ENCODE measurements at regions not wholly inside any gene's neighbourhood (a gene's known extent, or its start where the extent isn't known, plus 50 kb on each side); places are given as distances from the start of the nearest gene placed in this dataset.

- TF ChIP-seq, protein P1, sequence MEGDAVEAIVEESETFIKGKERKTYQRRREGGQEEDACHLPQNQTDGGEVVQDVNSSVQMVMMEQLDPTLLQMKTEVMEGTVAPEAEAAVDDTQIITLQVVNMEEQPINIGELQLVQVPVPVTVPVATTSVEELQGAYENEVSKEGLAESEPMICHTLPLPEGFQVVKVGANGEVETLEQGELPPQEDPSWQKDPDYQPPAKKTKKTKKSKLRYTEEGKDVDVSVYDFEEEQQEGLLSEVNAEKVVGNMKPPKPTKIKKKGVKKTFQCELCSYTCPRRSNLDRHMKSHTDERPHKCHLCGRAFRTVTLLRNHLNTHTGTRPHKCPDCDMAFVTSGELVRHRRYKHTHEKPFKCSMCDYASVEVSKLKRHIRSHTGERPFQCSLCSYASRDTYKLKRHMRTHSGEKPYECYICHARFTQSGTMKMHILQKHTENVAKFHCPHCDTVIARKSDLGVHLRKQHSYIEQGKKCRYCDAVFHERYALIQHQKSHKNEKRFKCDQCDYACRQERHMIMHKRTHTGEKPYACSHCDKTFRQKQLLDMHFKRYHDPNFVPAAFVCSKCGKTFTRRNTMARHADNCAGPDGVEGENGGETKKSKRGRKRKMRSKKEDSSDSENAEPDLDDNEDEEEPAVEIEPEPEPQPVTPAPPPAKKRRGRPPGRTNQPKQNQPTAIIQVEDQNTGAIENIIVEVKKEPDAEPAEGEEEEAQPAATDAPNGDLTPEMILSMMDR (conservative IDR thresholded peaks at IDR 0.05; ENCODE audit: low read depth, low read length), result peak; percentile 90
- DNase-seq (ENCODE audit: low read depth), result peak; percentile 71
Measured at GRCh38 chr20:9912858-9913434, 74.1 kb upstream of the PAK5 start.

GRCh38 chr20:9912290-9912689 is 73.4 kb upstream of the PAK5 start:
- no peak overlapping the region for H3K4me3 ChIP-seq (ENCODE audit: low read depth, low read length)
- DNase-seq (ENCODE audit: low read depth), result no peak
- TF ChIP-seq, protein P1 (conservative IDR thresholded peaks at IDR 0.05; ENCODE audit: low read depth, low read length), result no peak

More at GRCh38 chr20:9912858-9913434, 74.1 kb upstream of the PAK5 start:
- H3K4me3 ChIP-seq (ENCODE audit: low read depth, low read length), result no peak overlapping the region

DNA sequence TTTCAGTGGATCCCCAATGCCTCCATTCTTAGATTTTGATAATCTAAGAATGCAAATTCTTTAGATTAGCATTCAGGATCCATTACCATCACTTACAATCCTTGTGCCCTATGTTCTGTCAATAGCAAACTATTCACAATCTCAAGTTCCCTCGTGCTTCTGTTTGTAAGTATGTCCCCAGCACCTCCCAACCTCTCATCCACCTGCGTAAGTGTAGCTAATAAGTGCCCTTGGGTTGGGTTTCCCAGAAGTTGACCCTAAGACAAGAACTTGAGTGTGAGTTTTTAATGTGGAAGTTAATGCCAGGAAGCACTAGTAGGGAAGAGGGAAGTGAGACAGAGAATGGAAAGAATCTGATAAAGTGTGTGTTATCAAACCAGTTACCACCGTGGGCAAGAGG is 72.6 kb upstream of the PAK5 start:
- no peak for DNase-seq (ENCODE audit: low read depth)
- TF ChIP-seq, protein P1 (conservative IDR thresholded peaks at IDR 0.05; ENCODE audit: low read depth, low read length), result no peak
- H3K4me3 ChIP-seq (ENCODE audit: low read depth, low read length), result no peak overlapping the region

- TF ChIP-seq, protein P1 (conservative IDR thresholded peaks at IDR 0.05; ENCODE audit: low read depth, low read length), result no peak
- DNase-seq (ENCODE audit: low read depth), result no peak
Measured at GRCh38 chr20:9909167-9909566, 70.3 kb upstream of the PAK5 start.

GRCh38 chr20:9903048-9903655 is 64.3 kb upstream of the PAK5 start:
- TF ChIP-seq, protein P1 (conservative IDR thresholded peaks at IDR 0.05; ENCODE audit: low read depth, low read length), result peak; percentile 57
- DNase-seq (ENCODE audit: low read depth), result peak; percentile 18
- no peak overlapping the region for H3K4me3 ChIP-seq (ENCODE audit: low read depth, low read length)

More at GRCh38 chr20:9909167-9909566, 70.3 kb upstream of the PAK5 start:
- no peak overlapping the region for H3K4me3 ChIP-seq (ENCODE audit: low read depth, low read length)

DNA sequence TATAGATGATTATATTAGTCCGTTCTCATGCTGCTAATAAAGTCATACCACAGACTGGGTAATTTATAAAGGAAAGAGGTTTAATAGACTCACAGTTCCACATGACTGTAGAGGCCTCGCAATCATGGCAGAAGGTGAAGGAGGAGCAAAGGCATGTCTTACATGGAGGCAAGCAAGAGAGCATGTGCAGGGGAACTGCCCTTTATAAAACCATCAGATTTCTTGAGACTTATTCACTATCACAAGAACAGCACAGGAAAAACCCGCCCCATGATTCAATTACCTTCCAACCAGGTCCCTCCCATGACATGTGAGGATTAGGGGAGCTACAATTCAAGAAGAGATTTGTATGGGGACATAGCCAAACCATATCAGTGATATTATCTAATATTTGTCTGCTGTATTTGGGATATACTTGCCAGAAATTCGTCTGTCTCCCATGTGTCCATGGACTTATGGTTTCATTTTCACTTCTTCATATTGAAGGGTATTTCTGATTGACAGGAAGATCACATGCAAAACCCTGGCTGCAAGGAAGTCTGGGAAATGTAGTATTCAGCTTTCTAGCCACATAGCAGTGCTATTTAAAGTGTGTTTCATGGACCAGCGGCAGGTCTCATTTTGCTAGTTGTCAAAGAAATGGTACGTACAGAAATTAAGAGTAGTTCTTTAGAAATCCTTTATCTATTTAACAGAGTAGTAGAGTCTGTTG is 50.5 kb upstream of the PAK5 start:
- H3K4me3 ChIP-seq (ENCODE audit: low read depth, low read length), result no peak overlapping the region
- TF ChIP-seq, protein P1 (conservative IDR thresholded peaks at IDR 0.05; ENCODE audit: low read depth, low read length), result no peak
- DNase-seq (ENCODE audit: low read depth), result peak; percentile 2
